Smooth muscle cell (in vitro differentiated cells): ENCODE measurements at regions not wholly inside any gene's neighbourhood (a gene's known extent, or its start where the extent isn't known, plus 50 kb on each side); places are given as distances from the start of the nearest gene placed in this dataset.

Source experiments
- DNase-seq: peaks from one replicate; lab custom pipeline; 2025; ENCODE audit not compliant: unreplicated experiment; lab: John Stamatoyannopoulos, UW
- H2AFZ ChIP-seq: fragments of 200-600 bp; sonication (generic); 2 replicates; pipeline ENCODE4 v1.6.0; 2016; ENCODE audit warnings: antibody characterized with exemption, low read depth, mild to moderate bottlenecking
- H3F3A ChIP-seq: fragments of 200-600 bp; sonication (generic); 2 replicates; pipeline ENCODE4 v1.6.0; 2017; ENCODE audit warnings: antibody characterized with exemption, low read depth
- H3K27ac ChIP-seq: fragments of 200-600 bp; sonication (generic); 2 replicates; pipeline ENCODE4 v1.5.1; 2016; ENCODE audit warnings: low read depth, mild to moderate bottlenecking
- H3K27me3 ChIP-seq: fragments of 200-600 bp; sonication (generic); 2 replicates; pipeline ENCODE4 v1.6.1; 2016; ENCODE audit warnings: low read depth, mild to moderate bottlenecking
- H3K36me3 ChIP-seq: fragments of 200-600 bp; sonication (generic); 2 replicates; pipeline ENCODE4 v1.5.1; 2016; ENCODE audit warnings: low read depth
- H3K4me1 ChIP-seq: fragments of 200-600 bp; sonication (generic); 2 replicates; pipeline ENCODE4 v1.5.1; 2016; ENCODE audit warnings: low read depth
- H3K4me2 ChIP-seq: fragments of 200-600 bp; sonication (generic); 2 replicates; pipeline ENCODE4 v1.6.0; 2016; ENCODE audit warnings: mild to moderate bottlenecking
- H3K4me3 ChIP-seq: fragments of 200-600 bp; sonication (generic); 2 replicates; pipeline ENCODE4 v1.5.1; 2016; ENCODE audit warnings: mild to moderate bottlenecking
- H3K79me2 ChIP-seq: fragments of 200-600 bp; sonication (generic); 2 replicates; pipeline ENCODE4 v1.6.0; 2016; ENCODE audit warnings: low read depth, mild to moderate bottlenecking
- H3K9ac ChIP-seq: fragments of 200-600 bp; sonication (generic); 2 replicates; pipeline ENCODE4 v1.6.0; 2016; ENCODE audit warnings: low read depth
- H3K9me3 ChIP-seq: fragments of 200-600 bp; sonication (generic); replicated peaks from 2 replicates; pipeline ENCODE4 v1.5.1; 2016; ENCODE audit warnings: low read depth
- H4K20me1 ChIP-seq: fragments of 200-600 bp; sonication (generic); 2 replicates; pipeline ENCODE4 v1.6.0; 2016; ENCODE audit warnings: low read depth
- CTCF ChIP-seq: fragments of 200-600 bp; sonication (generic); IDR thresholded peaks from 2 replicates; pipeline ENCODE4 v1.5.1; 2017; ENCODE audit warnings: borderline replicate concordance, mild to moderate bottlenecking, antibody characterized with exemption; ENCODE audit not compliant: insufficient read depth, poor library complexity, severe bottlenecking
- WGBS: methylation state at CpG from one replicate; pipeline ENCODE4 v1.1.7; 2016; ENCODE audit warnings: low lambda C conversion rate; 5-methylcytosine and 5-hydroxymethylcytosine counted together

GRCh38 chr6:10302566-10303235 lies 112.2 kb downstream of the TFAP2A start:
- Histone ChIP-seq H3K27me3 (no peaks in the 10 kb centered on the region), H3K9ac (no peak overlapping the region), H3K4me2 (no peak overlapping the region), H3K4me1 (peaks cover 8% of the 10 kb centered on the region), H3K36me3 (no peaks in the 10 kb centered on the region), H3K79me2 (no peaks in the 10 kb centered on the region), H3K27ac (no peak overlapping the region), H3F3A (no peaks in the 10 kb centered on the region), H3K9me3 (no peaks in the 10 kb centered on the region), H4K20me1 (no peaks in the 10 kb centered on the region), H2AFZ (no peak overlapping the region), H3K4me3 (no peak overlapping the region)
- TF ChIP-seq CTCF, result no peak
- WGBS, result 54% methylated on average over 6 of the region's 6 CpGs
- DNase-seq, result no peak

- Histone ChIP-seq H3K4me1 (peaks cover 9% of the 10 kb centered on the region), H2AFZ (no peak overlapping the region), H3K27ac (no peak overlapping the region), H3K9me3 (no peaks in the 10 kb centered on the region), H3F3A (no peaks in the 10 kb centered on the region), H3K36me3 (no peaks in the 10 kb centered on the region), H3K4me2 (no peak overlapping the region), H3K27me3 (no peaks in the 10 kb centered on the region), H4K20me1 (no peaks in the 10 kb centered on the region), H3K4me3 (no peak overlapping the region), H3K79me2 (no peaks in the 10 kb centered on the region), H3K9ac (no peak overlapping the region)
- DNase-seq, result no peak
- WGBS, result 74% methylated on average over 2 of the region's 2 CpGs
- no peak for TF ChIP-seq CTCF
Observed at GRCh38 chr6:10300071-10300470, 114.8 kb downstream of the TFAP2A start.

- DNase-seq, result no peak
- H2AFZ ChIP-seq, result peak overlapping the region; percentile 45
- WGBS, result 43% methylated on average over 4 of the region's 4 CpGs
- H3K27ac ChIP-seq, result peak overlapping the region; percentile 37
- peak overlapping the region; percentile 8 for H3K4me2 ChIP-seq
- no peak overlapping the region for H3K4me3 ChIP-seq
- H3K36me3 ChIP-seq, result no peaks in the 10 kb centered on the region
- H3K9me3 ChIP-seq, result no peaks in the 10 kb centered on the region
- H3K27me3 ChIP-seq, result no peaks in the 10 kb centered on the region
- no peaks in the 10 kb centered on the region for H3K79me2 ChIP-seq
- no peaks in the 10 kb centered on the region for H3F3A ChIP-seq
- peaks cover 5% of the 10 kb centered on the region for H3K4me1 ChIP-seq
- TF ChIP-seq CTCF, result no peak
- H4K20me1 ChIP-seq, result no peaks in the 10 kb centered on the region
- H3K9ac ChIP-seq, result no peak overlapping the region
Observed at GRCh38 chr6:10297832-10298231, 117.0 kb downstream of the TFAP2A start.

GRCh38 chr6:10278746-10279145 lies 136.1 kb downstream of the TFAP2A start:
- Histone ChIP-seq H3K4me1 (no peaks in the 10 kb centered on the region), H3K4me3 (no peak overlapping the region), H3F3A (no peaks in the 10 kb centered on the region), H2AFZ (no peak overlapping the region), H3K9me3 (no peaks in the 10 kb centered on the region), H3K79me2 (no peaks in the 10 kb centered on the region), H3K27ac (no peak overlapping the region), H3K9ac (no peak overlapping the region), H3K27me3 (no peaks in the 10 kb centered on the region), H4K20me1 (no peaks in the 10 kb centered on the region), H3K4me2 (no peak overlapping the region), H3K36me3 (no peaks in the 10 kb centered on the region)
- DNase-seq, result no peak
- no peak for TF ChIP-seq CTCF
